Neural cell (in vitro differentiated cells): ENCODE measurements at regions not wholly inside any gene's neighbourhood (a gene's known extent, or its start where the extent isn't known, plus 50 kb on each side); places are given as distances from the start of the nearest gene placed in this dataset.

Experiments used
- H2AFZ ChIP-seq: fragments of 200-600, 300-800 bp; sonication (generic), shearing (Covaris generic); 2 replicates; pipeline ENCODE4 v1.6.0; 2014; ENCODE audit warnings: low read depth, mild to moderate bottlenecking, antibody characterized with exemption, low read length, moderate library complexity
- H3F3A ChIP-seq: fragments of 200-600 bp; shearing (Covaris generic); 2 replicates; pipeline ENCODE4 v1.6.1; 2016; ENCODE audit warnings: mild to moderate bottlenecking, moderate library complexity, mixed read lengths, antibody characterized with exemption, low read length; ENCODE audit not compliant: insufficient read depth, poor library complexity, severe bottlenecking
- H3K27ac ChIP-seq: fragments of 200-600, 300-800 bp; sonication (generic), shearing (Covaris generic); 2 replicates; pipeline ENCODE4 v1.5.1; 2014; ENCODE audit warnings: mild to moderate bottlenecking, low read length, moderate library complexity
- H3K27me3 ChIP-seq: fragments of 300-800, 200-600 bp; sonication (generic), shearing (Covaris generic); 2 replicates; pipeline ENCODE4 v1.6.0; 2014; ENCODE audit warnings: mild to moderate bottlenecking, low read depth, low read length, moderate library complexity; ENCODE audit not compliant: insufficient read depth
- H3K36me3 ChIP-seq: fragments of 300-800, 200-600 bp; sonication (generic), shearing (Covaris generic); 2 replicates; pipeline ENCODE4 v1.5.1; 2014; ENCODE audit warnings: mild to moderate bottlenecking, antibody characterized with exemption, low read length, moderate library complexity; ENCODE audit not compliant: insufficient read depth
- H3K4me2 ChIP-seq: fragments of 300-800, 200-600 bp; sonication (generic), shearing (Covaris generic); 2 replicates; pipeline ENCODE4 v1.6.0; 2014; ENCODE audit warnings: mild to moderate bottlenecking, low read length
- H3K4me3 ChIP-seq: fragments of 300-800, 200-600 bp; sonication (generic), shearing (Covaris generic); 2 replicates; pipeline ENCODE4 v1.5.1; 2014; ENCODE audit warnings: mild to moderate bottlenecking, low read length, moderate library complexity
- H3K79me2 ChIP-seq: fragments of 200-600 bp; shearing (Covaris generic); replicated peaks from 2 replicates; pipeline ENCODE4 v1.6.0; 2014; ENCODE audit warnings: mild to moderate bottlenecking, low read length, moderate library complexity; ENCODE audit not compliant: insufficient read depth
- H3K9ac ChIP-seq: fragments of 300-800, 200-600 bp; sonication (generic), shearing (Covaris generic); 2 replicates; pipeline ENCODE4 v1.6.1; 2016; ENCODE audit warnings: mild to moderate bottlenecking, low read length, mixed read lengths
- H3K9me2 ChIP-seq: fragments of 200-600 bp; shearing (Covaris generic); 2 replicates; pipeline ENCODE4 v1.6.1; 2016; ENCODE audit warnings: mild to moderate bottlenecking, low read length, mixed read lengths; ENCODE audit not compliant: insufficient read depth
- H3K9me3 ChIP-seq: fragments of 200-600, 300-800 bp; sonication (generic), shearing (Covaris generic); 2 replicates; pipeline ENCODE4 v1.6.1; 2016; ENCODE audit warnings: mild to moderate bottlenecking, mixed run types, low read length, moderate library complexity, mixed read lengths
- H4K20me1 ChIP-seq: fragments of 200-600 bp; shearing (Covaris generic); 2 replicates; pipeline ENCODE4 v1.6.1; 2016; ENCODE audit warnings: mild to moderate bottlenecking, mixed run types; ENCODE audit not compliant: insufficient read depth
- EP300 ChIP-seq: fragments of 450-650 bp; conservative IDR thresholded peaks from 2 replicates; pipeline ENCODE4 v1.6.1; 2014; ENCODE audit warnings: antibody characterized with exemption, mild to moderate bottlenecking, moderate library complexity; ENCODE audit not compliant: poor library complexity, severe bottlenecking
- EZH2 ChIP-seq: fragments of 200-600, 300-800 bp; shearing (Covaris generic), sonication (generic); IDR thresholded peaks from 2 replicates; pipeline ENCODE4 v1.6.1; 2014; ENCODE audit warnings: antibody characterized with exemption, low read length, borderline replicate concordance, mild to moderate bottlenecking; ENCODE audit not compliant: insufficient read depth, poor library complexity, severe bottlenecking
- MXI1 ChIP-seq: fragments of 450-650 bp; conservative IDR thresholded peaks from 2 replicates; pipeline ENCODE4 v1.6.1; 2014; ENCODE audit warnings: antibody characterized with exemption, mild to moderate bottlenecking; ENCODE audit not compliant: poor library complexity, severe bottlenecking
- POLR2AphosphoS5 ChIP-seq: IDR thresholded peaks from 2 replicates; pipeline ENCODE4 v1.6.1; 2012
- RAD21 ChIP-seq: fragments of 450-650 bp; conservative IDR thresholded peaks from 2 replicates; pipeline ENCODE4 v1.6.1; 2014; ENCODE audit warnings: antibody characterized with exemption, mild to moderate bottlenecking, moderate library complexity
- SMC3 ChIP-seq: fragments of 450-650 bp; conservative IDR thresholded peaks from 2 replicates; pipeline ENCODE4 v1.6.1; 2014; ENCODE audit warnings: antibody characterized with exemption, mild to moderate bottlenecking, moderate library complexity; ENCODE audit not compliant: poor library complexity
- TAF1 ChIP-seq: IDR thresholded peaks from 2 replicates; pipeline ENCODE4 v1.6.1; 2012; ENCODE audit warnings: low read depth
- TF ChIP-seq, protein P1 (sequence below): fragments of 450-650 bp; IDR thresholded peaks from 2 replicates; pipeline ENCODE4 v1.5.1; 2014; ENCODE audit warnings: antibody characterized with exemption, mild to moderate bottlenecking, moderate library complexity; ENCODE audit not compliant: poor library complexity, severe bottlenecking
- TF ChIP-seq, protein P2 (sequence below): IDR thresholded peaks from 2 replicates; pipeline ENCODE4 v1.6.1; 2012; ENCODE audit warnings: borderline replicate concordance

DNA sequence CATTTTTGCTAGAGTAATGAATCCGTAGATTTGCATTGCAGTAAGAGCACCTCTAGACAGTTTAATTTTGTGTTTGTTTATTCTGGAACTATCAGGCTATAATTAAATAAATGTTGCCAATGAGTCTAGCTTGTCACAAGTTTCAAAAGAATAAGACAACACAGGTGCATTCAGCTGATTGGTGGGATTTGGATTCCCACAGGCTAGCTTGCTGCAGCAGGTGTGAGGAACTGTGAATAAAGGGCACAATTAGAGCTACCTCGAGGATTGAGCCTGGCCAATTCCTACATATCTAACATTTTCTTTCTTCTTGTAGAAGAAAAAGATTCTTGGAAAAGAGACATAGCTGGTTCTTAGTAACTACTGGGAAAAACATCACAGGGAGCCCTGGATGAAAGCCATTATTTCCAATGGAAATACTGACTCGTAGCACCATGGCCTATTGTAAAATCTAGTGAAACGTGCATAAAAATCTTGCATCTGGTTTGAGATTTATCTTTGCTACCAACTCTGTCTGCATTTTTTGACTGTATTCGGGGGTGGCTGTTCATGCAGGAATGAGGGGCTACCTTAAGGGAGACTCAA is 360.9 kb downstream of the FGF9 start:
- Histone ChIP-seq H3K27me3 (no peaks in the 10 kb centered on the region), H4K20me1 (no peaks in the 10 kb centered on the region), H3K79me2 (no peaks in the 10 kb centered on the region), H3K9me2 (no peaks in the 10 kb centered on the region), H3K9me3 (no peaks in the 10 kb centered on the region), H3K9ac (no peak overlapping the region), H2AFZ (no peak overlapping the region), H3K4me2 (no peak overlapping the region), H3K4me3 (no peak overlapping the region), H3F3A (no peaks in the 10 kb centered on the region), H3K27ac (no peak overlapping the region), H3K36me3 (no peaks in the 10 kb centered on the region)
- TF ChIP-seq, protein P1, sequence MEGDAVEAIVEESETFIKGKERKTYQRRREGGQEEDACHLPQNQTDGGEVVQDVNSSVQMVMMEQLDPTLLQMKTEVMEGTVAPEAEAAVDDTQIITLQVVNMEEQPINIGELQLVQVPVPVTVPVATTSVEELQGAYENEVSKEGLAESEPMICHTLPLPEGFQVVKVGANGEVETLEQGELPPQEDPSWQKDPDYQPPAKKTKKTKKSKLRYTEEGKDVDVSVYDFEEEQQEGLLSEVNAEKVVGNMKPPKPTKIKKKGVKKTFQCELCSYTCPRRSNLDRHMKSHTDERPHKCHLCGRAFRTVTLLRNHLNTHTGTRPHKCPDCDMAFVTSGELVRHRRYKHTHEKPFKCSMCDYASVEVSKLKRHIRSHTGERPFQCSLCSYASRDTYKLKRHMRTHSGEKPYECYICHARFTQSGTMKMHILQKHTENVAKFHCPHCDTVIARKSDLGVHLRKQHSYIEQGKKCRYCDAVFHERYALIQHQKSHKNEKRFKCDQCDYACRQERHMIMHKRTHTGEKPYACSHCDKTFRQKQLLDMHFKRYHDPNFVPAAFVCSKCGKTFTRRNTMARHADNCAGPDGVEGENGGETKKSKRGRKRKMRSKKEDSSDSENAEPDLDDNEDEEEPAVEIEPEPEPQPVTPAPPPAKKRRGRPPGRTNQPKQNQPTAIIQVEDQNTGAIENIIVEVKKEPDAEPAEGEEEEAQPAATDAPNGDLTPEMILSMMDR = no peak
- TF ChIP-seq RAD21 = no peak
- TF ChIP-seq SMC3 = no peak
- no peak for TF ChIP-seq POLR2AphosphoS5
- no peak for TF ChIP-seq EP300
- TF ChIP-seq EZH2 = no peak
- TF ChIP-seq TAF1 = no peak
- TF ChIP-seq, protein P2, sequence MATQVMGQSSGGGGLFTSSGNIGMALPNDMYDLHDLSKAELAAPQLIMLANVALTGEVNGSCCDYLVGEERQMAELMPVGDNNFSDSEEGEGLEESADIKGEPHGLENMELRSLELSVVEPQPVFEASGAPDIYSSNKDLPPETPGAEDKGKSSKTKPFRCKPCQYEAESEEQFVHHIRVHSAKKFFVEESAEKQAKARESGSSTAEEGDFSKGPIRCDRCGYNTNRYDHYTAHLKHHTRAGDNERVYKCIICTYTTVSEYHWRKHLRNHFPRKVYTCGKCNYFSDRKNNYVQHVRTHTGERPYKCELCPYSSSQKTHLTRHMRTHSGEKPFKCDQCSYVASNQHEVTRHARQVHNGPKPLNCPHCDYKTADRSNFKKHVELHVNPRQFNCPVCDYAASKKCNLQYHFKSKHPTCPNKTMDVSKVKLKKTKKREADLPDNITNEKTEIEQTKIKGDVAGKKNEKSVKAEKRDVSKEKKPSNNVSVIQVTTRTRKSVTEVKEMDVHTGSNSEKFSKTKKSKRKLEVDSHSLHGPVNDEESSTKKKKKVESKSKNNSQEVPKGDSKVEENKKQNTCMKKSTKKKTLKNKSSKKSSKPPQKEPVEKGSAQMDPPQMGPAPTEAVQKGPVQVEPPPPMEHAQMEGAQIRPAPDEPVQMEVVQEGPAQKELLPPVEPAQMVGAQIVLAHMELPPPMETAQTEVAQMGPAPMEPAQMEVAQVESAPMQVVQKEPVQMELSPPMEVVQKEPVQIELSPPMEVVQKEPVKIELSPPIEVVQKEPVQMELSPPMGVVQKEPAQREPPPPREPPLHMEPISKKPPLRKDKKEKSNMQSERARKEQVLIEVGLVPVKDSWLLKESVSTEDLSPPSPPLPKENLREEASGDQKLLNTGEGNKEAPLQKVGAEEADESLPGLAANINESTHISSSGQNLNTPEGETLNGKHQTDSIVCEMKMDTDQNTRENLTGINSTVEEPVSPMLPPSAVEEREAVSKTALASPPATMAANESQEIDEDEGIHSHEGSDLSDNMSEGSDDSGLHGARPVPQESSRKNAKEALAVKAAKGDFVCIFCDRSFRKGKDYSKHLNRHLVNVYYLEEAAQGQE = no peak
- TF ChIP-seq MXI1 = no peak

DNA sequence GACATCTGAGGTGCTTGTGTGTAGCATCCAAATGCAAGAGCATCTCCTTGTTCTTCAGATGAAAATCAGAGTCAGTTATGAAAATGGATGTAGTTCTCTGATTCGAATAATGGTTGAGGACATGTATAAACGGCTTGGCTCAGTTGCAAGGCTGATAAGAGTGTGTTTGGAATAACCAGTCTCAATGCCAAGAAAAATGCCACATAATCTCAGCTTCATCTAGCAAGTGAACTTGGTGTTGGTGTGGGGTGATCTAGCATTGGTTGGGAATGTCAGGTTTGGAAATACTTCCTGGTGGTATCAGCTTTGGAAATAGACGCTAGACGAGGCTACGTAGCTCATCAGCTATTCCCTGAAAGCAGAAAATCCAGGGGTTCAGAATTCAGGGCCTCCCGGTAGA is 362.0 kb downstream of the FGF9 start:
- Histone ChIP-seq H3K79me2 (no peaks in the 10 kb centered on the region), H4K20me1 (no peaks in the 10 kb centered on the region), H3K27ac (no peak overlapping the region), H3K4me2 (no peak overlapping the region), H3K27me3 (no peaks in the 10 kb centered on the region), H3K36me3 (no peaks in the 10 kb centered on the region), H3F3A (no peaks in the 10 kb centered on the region), H3K9ac (no peak overlapping the region), H3K9me2 (no peaks in the 10 kb centered on the region), H2AFZ (no peak overlapping the region), H3K4me3 (no peak overlapping the region), H3K9me3 (no peaks in the 10 kb centered on the region)
- TF ChIP-seq RAD21 (no peak), TAF1 (no peak), MXI1 (no peak), EZH2 (no peak), EP300 (no peak), POLR2AphosphoS5 (no peak), SMC3 (no peak)
- TF ChIP-seq, protein P1 = no peak
- TF ChIP-seq, protein P2 = no peak
